IMR-90 (cell line): ENCODE measurements at regions not wholly inside any gene's neighbourhood (a gene's known extent, or its start where the extent isn't known, plus 50 kb on each side); places are given as distances from the start of the nearest gene placed in this dataset.

Experiments
- CHD1 ChIP-seq: IDR thresholded peaks from 2 replicates; pipeline ENCODE4 v1.6.1; 2012; ENCODE audit warnings: low read depth, low read length, improper control_type of control experiment
- CTCF ChIP-seq: conservative IDR thresholded peaks from 2 replicates; pipeline ENCODE4 v1.5.1; 2012; ENCODE audit warnings: mild to moderate bottlenecking, low read depth, low read length, improper control_type of control experiment
- POLR2A ChIP-seq: IDR thresholded peaks from 2 replicates; pipeline ENCODE4 v1.6.1; 2012; ENCODE audit warnings: mild to moderate bottlenecking, low read depth, low read length

GRCh38 chr14:106062502-106063272, 536.3 kb downstream of the TMEM121 start:
- TF ChIP-seq POLR2A = no peak
- no peak for TF ChIP-seq CTCF
- no peak for TF ChIP-seq CHD1
